ENCODE measurements at regions not wholly inside any gene's neighbourhood (a gene's known extent, or its start where the extent isn't known, plus 50 kb on each side); places are given as distances from the start of the nearest gene placed in this dataset.

- TF ChIP-seq, protein P1, sequence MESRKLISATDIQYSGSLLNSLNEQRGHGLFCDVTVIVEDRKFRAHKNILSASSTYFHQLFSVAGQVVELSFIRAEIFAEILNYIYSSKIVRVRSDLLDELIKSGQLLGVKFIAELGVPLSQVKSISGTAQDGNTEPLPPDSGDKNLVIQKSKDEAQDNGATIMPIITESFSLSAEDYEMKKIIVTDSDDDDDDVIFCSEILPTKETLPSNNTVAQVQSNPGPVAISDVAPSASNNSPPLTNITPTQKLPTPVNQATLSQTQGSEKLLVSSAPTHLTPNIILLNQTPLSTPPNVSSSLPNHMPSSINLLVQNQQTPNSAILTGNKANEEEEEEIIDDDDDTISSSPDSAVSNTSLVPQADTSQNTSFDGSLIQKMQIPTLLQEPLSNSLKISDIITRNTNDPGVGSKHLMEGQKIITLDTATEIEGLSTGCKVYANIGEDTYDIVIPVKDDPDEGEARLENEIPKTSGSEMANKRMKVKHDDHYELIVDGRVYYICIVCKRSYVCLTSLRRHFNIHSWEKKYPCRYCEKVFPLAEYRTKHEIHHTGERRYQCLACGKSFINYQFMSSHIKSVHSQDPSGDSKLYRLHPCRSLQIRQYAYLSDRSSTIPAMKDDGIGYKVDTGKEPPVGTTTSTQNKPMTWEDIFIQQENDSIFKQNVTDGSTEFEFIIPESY (IDR thresholded peaks at IDR 0.05; ENCODE audit: borderline replicate concordance, low read depth) = no peak
- TF ChIP-seq RCOR1 (IDR thresholded peaks at IDR 0.05; ENCODE audit: low read length) = no peak
These were observed 64.6 kb upstream of the HAPLN1 start (continued) for GRCh38 chr5:83785176-83785668.

GRCh38 chr5:83780699-83781350, 60.2 kb upstream of the HAPLN1 start:
- DNase-seq = no peak
- Histone ChIP-seq H3K9ac (no peak overlapping the region), H4K20me1 (ENCODE audit: insufficient read depth) (no peaks in the 10 kb centered on the region), H3K4me1 (ENCODE audit: control insufficient read depth in 1 of 2, insufficient read depth in 2 of 2, low read depth in 1 of 2, low read length in 1 of 2) (no peaks in the 10 kb centered on the region), H3K9me3 (no peaks in the 10 kb centered on the region), H3K79me2 (ENCODE audit: insufficient read depth) (no peaks in the 10 kb centered on the region), H3F3A (replicated peaks; ENCODE audit: insufficient read depth) (no peaks in the 10 kb centered on the region), H2AFZ (ENCODE audit: low read depth) (no peak overlapping the region), H3K36me3 (replicated peaks in 1 of 2; ENCODE audit: control insufficient read depth in 1 of 2, insufficient read depth in 2 of 2, low read length in 1 of 2) (no peaks in the 10 kb centered on the region), H3K27ac (ENCODE audit: low read depth in 2 of 2, low read length in 1 of 2) (no peak overlapping the region), H3K4me3 (ENCODE audit: low read depth in 2 of 2, low read length in 1 of 2) (no peak overlapping the region), H3K4me2 (no peak overlapping the region), H3K27me3 (ENCODE audit: insufficient read depth) (no peaks in the 10 kb centered on the region), H3K9me2 (no peaks in the 10 kb centered on the region)
- ChIA-PET CTCF (no interaction called here), POLR2A (no interaction called here)
- TF ChIP-seq RFX5 (IDR thresholded peaks at IDR 0.05; ENCODE audit: low read length) (no peak), TAF1 (IDR thresholded peaks at IDR 0.05; ENCODE audit: borderline replicate concordance, low read depth, low read length) (no peak), TEAD4 (IDR thresholded peaks at IDR 0.05; ENCODE audit: borderline replicate concordance, insufficient read depth) (no peak)
- TF ChIP-seq, protein P2, sequence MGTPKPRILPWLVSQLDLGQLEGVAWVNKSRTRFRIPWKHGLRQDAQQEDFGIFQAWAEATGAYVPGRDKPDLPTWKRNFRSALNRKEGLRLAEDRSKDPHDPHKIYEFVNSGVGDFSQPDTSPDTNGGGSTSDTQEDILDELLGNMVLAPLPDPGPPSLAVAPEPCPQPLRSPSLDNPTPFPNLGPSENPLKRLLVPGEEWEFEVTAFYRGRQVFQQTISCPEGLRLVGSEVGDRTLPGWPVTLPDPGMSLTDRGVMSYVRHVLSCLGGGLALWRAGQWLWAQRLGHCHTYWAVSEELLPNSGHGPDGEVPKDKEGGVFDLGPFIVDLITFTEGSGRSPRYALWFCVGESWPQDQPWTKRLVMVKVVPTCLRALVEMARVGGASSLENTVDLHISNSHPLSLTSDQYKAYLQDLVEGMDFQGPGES (IDR thresholded peaks at IDR 0.05; ENCODE audit: low read depth, low read length) = no peak
- WGBS (ENCODE audit: low lambda C conversion rate) = 72% methylated on average over 3 of the region's 3 CpGs

DNA sequence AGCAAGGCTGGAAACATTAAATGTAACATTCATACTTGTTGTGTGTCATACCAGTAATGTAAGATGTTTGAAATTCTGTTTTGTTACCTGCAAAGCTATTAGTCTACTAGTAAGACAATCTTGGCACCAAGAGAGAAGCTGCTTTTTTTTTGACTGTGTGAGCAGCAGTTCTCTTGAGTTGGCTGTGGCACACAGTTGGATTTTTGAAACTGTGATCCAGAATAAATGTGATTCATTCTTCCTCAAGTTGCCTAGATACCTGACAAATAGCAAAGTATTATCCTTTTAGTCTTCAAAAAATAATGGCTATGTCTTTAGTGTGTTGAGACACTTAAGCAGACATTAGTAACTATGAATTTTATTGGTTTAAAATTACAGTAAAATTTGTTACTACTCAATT, 57.2 kb upstream of the HAPLN1 start:
- CTCF ChIA-PET = no interaction called here
- no peaks in the 10 kb centered on the region for H3K79me2 ChIP-seq (ENCODE audit: insufficient read depth)
- no peak overlapping the region for H3K27ac ChIP-seq (ENCODE audit: low read depth in 2 of 2, low read length in 1 of 2)
- H3K9me3 ChIP-seq = no peaks in the 10 kb centered on the region
- no peak overlapping the region for H3K9ac ChIP-seq
- no peak overlapping the region for H2AFZ ChIP-seq (ENCODE audit: low read depth)
- H3K27me3 ChIP-seq (ENCODE audit: insufficient read depth) = no peaks in the 10 kb centered on the region
- H3K9me2 ChIP-seq = no peaks in the 10 kb centered on the region
- no peak overlapping the region for H3K4me3 ChIP-seq (ENCODE audit: low read depth in 2 of 2, low read length in 1 of 2)
- no peaks in the 10 kb centered on the region for H3K36me3 ChIP-seq (replicated peaks in 1 of 2; ENCODE audit: control insufficient read depth in 1 of 2, insufficient read depth in 2 of 2, low read length in 1 of 2)
- H4K20me1 ChIP-seq (ENCODE audit: insufficient read depth) = no peaks in the 10 kb centered on the region
- POLR2A ChIA-PET = no interaction called here
- no peaks in the 10 kb centered on the region for H3K4me1 ChIP-seq (ENCODE audit: control insufficient read depth in 1 of 2, insufficient read depth in 2 of 2, low read depth in 1 of 2, low read length in 1 of 2)
- no peak overlapping the region for H3K4me2 ChIP-seq
- no peak for DNase-seq
- H3F3A ChIP-seq (replicated peaks; ENCODE audit: insufficient read depth) = no peaks in the 10 kb centered on the region
- TF ChIP-seq ELF1 (IDR thresholded peaks at IDR 0.05) (no peak), YY1 (IDR thresholded peaks at IDR 0.05; ENCODE audit: low read depth) (no peak), FOSL2 (IDR thresholded peaks at IDR 0.05; ENCODE audit: borderline replicate concordance, low read depth) (no peak), MXI1 (IDR thresholded peaks at IDR 0.05; ENCODE audit: low read depth, low read length) (no peak)
- TF ChIP-seq, protein P3, sequence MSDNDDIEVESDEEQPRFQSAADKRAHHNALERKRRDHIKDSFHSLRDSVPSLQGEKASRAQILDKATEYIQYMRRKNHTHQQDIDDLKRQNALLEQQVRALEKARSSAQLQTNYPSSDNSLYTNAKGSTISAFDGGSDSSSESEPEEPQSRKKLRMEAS (IDR thresholded peaks at IDR 0.05; ENCODE audit: low read depth) = no peak

Measured in SK-N-SH (cell line).